Sigmoid colon (tissue), 4 donors: ENCODE measurements at regions not wholly inside any gene's neighbourhood (a gene's known extent, or its start where the extent isn't known, plus 50 kb on each side); places are given as distances from the start of the nearest gene placed in this dataset.

Source experiments
- CTCF ChIP-seq, 4 experiments: fragments of 450-650 bp in 3 of 4; fragments of 200-600 bp in 1 of 4; IDR thresholded peaks; one replicate each; pipeline ENCODE4 v1.5.1; 2016 to 2019; ENCODE audit warnings: antibody characterized with exemption in 4 of 4, mild to moderate bottlenecking in 3 of 4, moderate library complexity in 2 of 4
- EP300 ChIP-seq, 4 donors: sonication (generic); formaldehyde crosslinking; IDR thresholded peaks; one replicate each; pipeline ENCODE4 v1.6.1; 2017; ENCODE audit warnings: antibody characterized with exemption in 4 of 4
- POLR2A ChIP-seq, 2 donors: fragments of 450-650 bp; IDR thresholded peaks; one replicate each; pipeline ENCODE4 v1.6.1; 2016; ENCODE audit warnings: antibody characterized with exemption in 2 of 2, mild to moderate bottlenecking in 2 of 2, moderate library complexity in 2 of 2

- no peak for TF ChIP-seq CTCF (IDR thresholded peaks at IDR 0.05)
- no peak for TF ChIP-seq EP300 (IDR thresholded peaks at IDR 0.05)
- TF ChIP-seq POLR2A (IDR thresholded peaks at IDR 0.05): no peak
Measured at GRCh38 chr5:93017849-93018248, 563.2 kb downstream of the NR2F1-AS1 start.
